ENCODE measurements at regions not wholly inside any gene's neighbourhood (a gene's known extent, or its start where the extent isn't known, plus 50 kb on each side); places are given as distances from the start of the nearest gene placed in this dataset.

- ATAC-seq: no peak
- TF ChIP-seq TSHZ2 (CRISPR knock-in tag; IDR thresholded peaks at IDR 0.05) (no peak), TCF4 (CRISPR knock-in tag; IDR thresholded peaks at IDR 0.05; ENCODE audit: borderline replicate concordance) (no peak), RARB (CRISPR knock-in tag; IDR thresholded peaks at IDR 0.05) (no peak), SNAI2 (CRISPR knock-in tag; IDR thresholded peaks at IDR 0.05) (no peak), CSRNP3 (CRISPR knock-in tag; IDR thresholded peaks at IDR 0.05) (no peak), POU6F1 (CRISPR knock-in tag; IDR thresholded peaks at IDR 0.05; ENCODE audit: borderline replicate concordance, low read depth) (no peak), ZFP3 (CRISPR knock-in tag; IDR thresholded peaks at IDR 0.05) (no peak), ZNF8 (CRISPR knock-in tag; IDR thresholded peaks at IDR 0.05) (no peak), CREB5 (CRISPR knock-in tag; IDR thresholded peaks at IDR 0.05; ENCODE audit: low read depth) (no peak), PATZ1 (CRISPR knock-in tag; IDR thresholded peaks at IDR 0.05; ENCODE audit: borderline replicate concordance) (no peak), TOX (CRISPR knock-in tag; IDR thresholded peaks at IDR 0.05; ENCODE audit: borderline replicate concordance) (no peak), BACH2 (CRISPR knock-in tag; IDR thresholded peaks at IDR 0.05; ENCODE audit: borderline replicate concordance) (no peak), ZNF70 (CRISPR knock-in tag; IDR thresholded peaks at IDR 0.05) (no peak), ESRRG (CRISPR knock-in tag; IDR thresholded peaks at IDR 0.05) (no peak)
These were observed 515.2 kb upstream of the SULF2 start for GRCh38 chr20:48300529-48300928.

GRCh38 chr20:48298851-48299484, 513.7 kb upstream of the SULF2 start:
- peak; percentile 48 for ATAC-seq
- peak; percentile 37; the same call in 1 of the 2 replicates for TF ChIP-seq TCF4 (CRISPR knock-in tag; IDR thresholded peaks at IDR 0.05; ENCODE audit: borderline replicate concordance)
- 0 out of 2 replicates have a peak, but pooled peaks have one; percentile 27 for TF ChIP-seq CSDC2 (CRISPR knock-in tag; IDR thresholded peaks at IDR 0.05)
- TF ChIP-seq ISL1 (CRISPR knock-in tag; IDR thresholded peaks at IDR 0.05): peak; percentile 73
- peak; percentile 53; the same call in 1 of the 2 replicates for TF ChIP-seq ZFP3 (CRISPR knock-in tag; IDR thresholded peaks at IDR 0.05)
- TF ChIP-seq ARNTL (CRISPR knock-in tag; IDR thresholded peaks at IDR 0.05; ENCODE audit: borderline replicate concordance, low read depth): no peak
- TF ChIP-seq ZC3H10 (CRISPR knock-in tag; IDR thresholded peaks at IDR 0.05): no peak
- TF ChIP-seq TSHZ2 (CRISPR knock-in tag; IDR thresholded peaks at IDR 0.05): peak; percentile 56

Data from SK-N-SH treated with all-trans-retinoic acid at 6 μM for 48 hours (cell line).